ENCODE measurements at regions not wholly inside any gene's neighbourhood (a gene's known extent, or its start where the extent isn't known, plus 50 kb on each side); places are given as distances from the start of the nearest gene placed in this dataset.
"Not testable (repeated sequence)": the region's sequence is repeated elsewhere in the genome, so short reads cannot be mapped to it uniquely, and the experiment has no call there.

DNA sequence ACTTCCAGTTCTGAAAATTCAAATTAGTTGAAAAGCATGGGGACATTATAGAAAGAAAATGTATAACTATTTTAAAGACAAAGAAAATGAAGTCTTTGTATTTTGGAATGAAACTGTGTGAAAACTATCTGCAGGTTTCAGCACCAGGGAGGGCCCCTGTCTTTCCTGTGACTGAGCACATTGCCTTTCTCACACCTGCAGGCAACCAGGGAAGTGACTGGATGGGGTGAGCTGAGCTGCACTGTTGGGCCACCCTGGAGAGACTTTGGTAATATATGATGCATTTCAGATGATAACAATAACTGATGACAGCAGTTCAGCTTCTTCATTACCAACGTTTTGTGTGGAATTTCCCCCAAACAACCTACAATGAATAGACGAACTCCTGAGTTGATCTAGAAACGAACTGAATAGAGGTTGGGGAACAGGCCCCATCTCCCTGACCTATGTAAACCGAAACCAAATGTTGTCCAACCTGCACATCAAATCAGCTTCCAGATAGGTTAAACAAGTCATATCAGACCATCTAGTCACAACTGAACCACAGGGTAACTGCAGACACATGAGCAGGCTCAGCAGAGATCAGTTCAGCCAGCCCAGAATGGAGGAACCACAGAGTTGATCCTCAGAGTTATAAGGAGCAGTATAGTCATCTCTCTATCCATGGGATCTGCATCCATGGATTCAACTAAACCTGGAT, 1402.2 kb downstream of the RPIA start:
- CTCF ChIA-PET; H3K4me3 Mint-ChIP-seq; H3K27ac Mint-ChIP-seq; H3K4me1 ChIP-seq (ENCODE audit: control insufficient read depth in 1 of 2, extremely low read depth in 1 of 2, insufficient read depth in 2 of 2, low read length in 2 of 2); H3K4me3 ChIP-seq (ENCODE audit: control insufficient read depth in 1 of 2, extremely low read depth in 1 of 2, low read length in 1 of 2); POLR2A ChIA-PET; H3K27me3 Mint-ChIP-seq; H3K27ac ChIP-seq (ENCODE audit: low read length); H3K9me3 ChIP-seq; H3K4me1 Mint-ChIP-seq; H3K27me3 ChIP-seq (replicated peaks in 1 of 2; ENCODE audit: control insufficient read depth in 2 of 2, extremely low read depth in 1 of 2, insufficient read depth in 2 of 2, low read length in 1 of 2); H3K36me3 Mint-ChIP-seq; H3K9me3 Mint-ChIP-seq; DNase-seq; ATAC-seq (replicated peaks in 1 of 4); H3K36me3 ChIP-seq (ENCODE audit: control insufficient read depth in 2 of 2, extremely low read depth in 1 of 2, insufficient read depth in 1 of 2, low read length in 1 of 2): not testable (repeated sequence)
- WGBS (ENCODE audit: insufficient coverage): no CpG with 5 or more reads among the region's 4 CpGs

DNA sequence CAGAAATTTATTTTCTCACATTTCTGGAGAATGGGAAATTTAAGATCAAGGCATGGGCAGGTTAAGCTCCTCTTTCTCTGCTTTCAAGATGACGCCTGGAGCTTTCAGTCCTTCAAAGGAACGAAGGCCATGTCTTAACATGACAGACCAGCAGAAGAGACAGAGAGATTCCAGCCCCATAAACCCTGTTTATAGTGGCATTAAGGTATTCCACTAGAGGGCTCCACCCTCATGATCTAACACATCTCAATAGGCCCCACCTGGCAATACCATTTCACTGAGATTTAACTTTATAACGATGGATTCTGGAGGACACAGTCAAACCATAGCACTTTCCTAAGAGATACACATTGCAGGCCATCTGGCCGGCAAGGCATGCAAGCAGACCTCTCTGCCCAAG, 1406.1 kb downstream of the RPIA start:
- H3K27me3 ChIP-seq (replicated peaks in 1 of 2; ENCODE audit: control insufficient read depth in 2 of 2, extremely low read depth in 1 of 2, insufficient read depth in 2 of 2, low read length in 1 of 2); POLR2A ChIA-PET; DNase-seq; H3K9me3 ChIP-seq; H3K4me3 ChIP-seq (ENCODE audit: control insufficient read depth in 1 of 2, extremely low read depth in 1 of 2, low read length in 1 of 2); H3K36me3 ChIP-seq (ENCODE audit: control insufficient read depth in 2 of 2, extremely low read depth in 1 of 2, insufficient read depth in 1 of 2, low read length in 1 of 2); H3K36me3 Mint-ChIP-seq; H3K4me1 ChIP-seq (ENCODE audit: control insufficient read depth in 1 of 2, extremely low read depth in 1 of 2, insufficient read depth in 2 of 2, low read length in 2 of 2); ATAC-seq (replicated peaks in 1 of 4); H3K27me3 Mint-ChIP-seq; H3K27ac Mint-ChIP-seq; H3K4me3 Mint-ChIP-seq; H3K9me3 Mint-ChIP-seq; H3K4me1 Mint-ChIP-seq; CTCF ChIA-PET; H3K27ac ChIP-seq (ENCODE audit: low read length): not testable (repeated sequence)
- no CpG with 5 or more reads among the region's 4 CpGs for WGBS (ENCODE audit: insufficient coverage)

DNA sequence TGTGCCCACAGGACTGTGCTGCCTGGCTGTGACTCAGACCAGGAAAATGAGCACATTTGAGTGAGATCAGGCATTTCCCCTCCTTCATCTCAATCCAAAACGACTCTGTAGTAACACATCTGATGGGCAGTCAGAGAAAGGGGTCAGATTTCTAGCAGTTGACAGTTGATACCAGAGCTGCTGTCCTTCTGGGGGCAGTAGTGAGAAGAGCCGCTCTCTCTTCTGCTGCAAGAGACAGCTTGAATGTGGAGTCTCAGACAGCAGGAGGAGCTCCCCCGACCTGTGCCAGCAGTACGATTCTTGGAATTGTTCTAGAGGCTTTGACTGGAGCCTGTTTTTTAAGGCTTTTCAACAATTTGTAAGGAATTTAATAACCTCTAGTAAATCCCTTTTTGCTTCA, 1413.7 kb downstream of the RPIA start:
- H3K9me3 Mint-ChIP-seq; H3K27me3 ChIP-seq (replicated peaks in 1 of 2; ENCODE audit: control insufficient read depth in 2 of 2, extremely low read depth in 1 of 2, insufficient read depth in 2 of 2, low read length in 1 of 2); H3K36me3 Mint-ChIP-seq; H3K27me3 Mint-ChIP-seq; DNase-seq; ATAC-seq (replicated peaks in 1 of 4); H3K27ac ChIP-seq (ENCODE audit: low read length); H3K4me3 ChIP-seq (ENCODE audit: control insufficient read depth in 1 of 2, extremely low read depth in 1 of 2, low read length in 1 of 2); H3K27ac Mint-ChIP-seq; H3K4me1 ChIP-seq (ENCODE audit: control insufficient read depth in 1 of 2, extremely low read depth in 1 of 2, insufficient read depth in 2 of 2, low read length in 2 of 2); H3K4me3 Mint-ChIP-seq; POLR2A ChIA-PET; H3K4me1 Mint-ChIP-seq; CTCF ChIA-PET; H3K36me3 ChIP-seq (ENCODE audit: control insufficient read depth in 2 of 2, extremely low read depth in 1 of 2, insufficient read depth in 1 of 2, low read length in 1 of 2); H3K9me3 ChIP-seq: not testable (repeated sequence)
- no CpG with 5 or more reads among the region's 4 CpGs for WGBS (ENCODE audit: insufficient coverage)

DNA sequence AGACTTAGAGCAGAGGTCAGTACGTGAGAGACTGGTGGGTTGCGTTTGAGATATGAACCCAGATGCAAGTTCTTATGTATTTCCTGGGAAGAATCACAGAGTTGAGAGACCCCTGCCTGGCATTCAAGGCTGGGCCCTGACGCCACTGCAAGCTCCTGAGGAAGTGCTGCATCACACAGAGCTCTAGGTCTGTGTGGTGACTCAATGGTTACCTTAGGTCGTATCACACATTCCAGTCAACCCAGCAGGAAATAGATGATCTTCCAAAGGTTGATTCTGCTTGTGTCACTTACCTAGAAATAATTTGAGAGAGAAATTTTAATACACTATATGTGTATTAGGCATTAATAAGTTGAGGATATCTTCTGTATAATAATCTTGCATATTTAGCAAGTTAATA, 1431.9 kb downstream of the RPIA start:
- H3K9me3 Mint-ChIP-seq; H3K4me1 Mint-ChIP-seq; CTCF ChIA-PET; H3K27me3 ChIP-seq (replicated peaks in 1 of 2; ENCODE audit: control insufficient read depth in 2 of 2, extremely low read depth in 1 of 2, insufficient read depth in 2 of 2, low read length in 1 of 2); POLR2A ChIA-PET; ATAC-seq (replicated peaks in 1 of 4); H3K27me3 Mint-ChIP-seq; H3K27ac ChIP-seq (ENCODE audit: low read length); H3K9me3 ChIP-seq; H3K4me3 ChIP-seq (ENCODE audit: control insufficient read depth in 1 of 2, extremely low read depth in 1 of 2, low read length in 1 of 2); H3K4me3 Mint-ChIP-seq; H3K36me3 ChIP-seq (ENCODE audit: control insufficient read depth in 2 of 2, extremely low read depth in 1 of 2, insufficient read depth in 1 of 2, low read length in 1 of 2); H3K27ac Mint-ChIP-seq; H3K36me3 Mint-ChIP-seq; DNase-seq; H3K4me1 ChIP-seq (ENCODE audit: control insufficient read depth in 1 of 2, extremely low read depth in 1 of 2, insufficient read depth in 2 of 2, low read length in 2 of 2): not testable (repeated sequence)
- no CpG with 5 or more reads among the region's 4 CpGs for WGBS (ENCODE audit: insufficient coverage)

DNA sequence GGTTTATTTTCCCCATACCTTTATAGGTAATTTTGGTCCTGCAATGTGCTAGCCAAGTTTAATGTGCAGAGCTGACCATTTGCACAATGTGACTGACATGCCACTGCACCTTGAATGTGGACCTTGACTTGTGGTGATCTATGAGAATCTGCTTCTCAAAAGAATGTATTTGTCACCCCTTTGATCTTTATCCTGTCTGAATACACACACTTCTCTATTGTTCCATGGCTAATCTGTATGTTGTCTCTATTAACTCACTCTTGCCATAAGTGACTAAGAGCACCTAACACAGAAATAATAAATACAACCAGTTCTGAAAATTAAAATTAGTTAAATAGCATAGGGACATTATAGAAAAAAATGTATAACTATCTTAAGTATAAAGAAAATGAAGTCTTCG, 1447.6 kb downstream of the RPIA start:
- H3K4me3 Mint-ChIP-seq; H3K27ac Mint-ChIP-seq; H3K9me3 ChIP-seq; H3K9me3 Mint-ChIP-seq; ATAC-seq (replicated peaks in 1 of 4); H3K27ac ChIP-seq (ENCODE audit: low read length); H3K36me3 Mint-ChIP-seq; H3K36me3 ChIP-seq (ENCODE audit: control insufficient read depth in 2 of 2, extremely low read depth in 1 of 2, insufficient read depth in 1 of 2, low read length in 1 of 2); POLR2A ChIA-PET; DNase-seq; H3K27me3 ChIP-seq (replicated peaks in 1 of 2; ENCODE audit: control insufficient read depth in 2 of 2, extremely low read depth in 1 of 2, insufficient read depth in 2 of 2, low read length in 1 of 2); H3K27me3 Mint-ChIP-seq; CTCF ChIA-PET; H3K4me1 ChIP-seq (ENCODE audit: control insufficient read depth in 1 of 2, extremely low read depth in 1 of 2, insufficient read depth in 2 of 2, low read length in 2 of 2); H3K4me3 ChIP-seq (ENCODE audit: control insufficient read depth in 1 of 2, extremely low read depth in 1 of 2, low read length in 1 of 2); H3K4me1 Mint-ChIP-seq: not testable (repeated sequence)
- WGBS (ENCODE audit: insufficient coverage): no CpG with 5 or more reads among the region's 1 CpG

DNA sequence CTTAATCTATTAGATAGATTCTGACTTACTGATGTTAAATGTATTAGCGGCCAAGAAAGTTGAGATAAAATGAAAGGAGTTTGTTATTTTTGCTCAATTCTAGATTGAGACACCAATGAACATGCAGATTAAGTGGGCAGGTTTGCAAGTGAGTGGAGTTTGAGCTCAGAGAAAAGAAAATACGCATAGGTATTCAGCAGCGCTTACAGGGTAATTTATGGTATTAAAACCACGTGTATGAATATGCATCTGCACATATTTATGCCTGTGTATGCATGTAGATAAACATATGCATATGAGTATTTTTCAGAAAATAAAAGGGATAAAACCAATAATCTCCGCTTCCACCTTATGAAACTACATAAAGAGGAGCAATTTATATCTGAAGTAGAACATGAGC, 1450.1 kb downstream of the RPIA start:
- CTCF ChIA-PET; H3K27ac ChIP-seq (ENCODE audit: low read length); H3K9me3 ChIP-seq; H3K4me1 Mint-ChIP-seq; POLR2A ChIA-PET; H3K4me3 ChIP-seq (ENCODE audit: control insufficient read depth in 1 of 2, extremely low read depth in 1 of 2, low read length in 1 of 2); H3K27me3 ChIP-seq (replicated peaks in 1 of 2; ENCODE audit: control insufficient read depth in 2 of 2, extremely low read depth in 1 of 2, insufficient read depth in 2 of 2, low read length in 1 of 2); ATAC-seq (replicated peaks in 1 of 4); H3K36me3 ChIP-seq (ENCODE audit: control insufficient read depth in 2 of 2, extremely low read depth in 1 of 2, insufficient read depth in 1 of 2, low read length in 1 of 2); DNase-seq; H3K36me3 Mint-ChIP-seq; H3K27me3 Mint-ChIP-seq; H3K27ac Mint-ChIP-seq; H3K4me1 ChIP-seq (ENCODE audit: control insufficient read depth in 1 of 2, extremely low read depth in 1 of 2, insufficient read depth in 2 of 2, low read length in 2 of 2); H3K4me3 Mint-ChIP-seq: not testable (repeated sequence)
- WGBS (ENCODE audit: insufficient coverage): 50% methylated on average over 2 of the region's 5 CpGs
- peaks cover 3 to 18% (median 8%) of the 10 kb centered on the region in 3 donors for H3K9me3 Mint-ChIP-seq

DNA sequence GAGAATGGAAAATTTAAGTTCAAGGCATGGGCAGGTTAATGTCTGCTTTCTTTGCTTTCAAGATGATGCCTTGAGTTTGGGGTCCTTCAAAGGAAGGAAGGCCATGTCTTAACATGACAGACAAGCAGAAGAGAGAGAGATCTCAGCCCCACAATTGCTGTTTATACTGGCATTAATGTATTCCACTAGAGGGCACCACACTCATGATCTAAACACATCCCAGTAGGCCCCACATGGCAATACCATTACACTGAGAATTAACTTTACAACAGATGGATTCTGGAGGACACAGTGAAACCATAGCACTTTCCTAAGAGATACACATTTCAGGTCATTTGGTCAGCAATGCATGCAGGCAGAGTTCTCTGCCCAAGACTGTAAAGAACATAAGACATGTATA, 1460.3 kb downstream of the RPIA start:
- H3K4me3 Mint-ChIP-seq; H3K36me3 Mint-ChIP-seq; H3K4me3 ChIP-seq (ENCODE audit: control insufficient read depth in 1 of 2, extremely low read depth in 1 of 2, low read length in 1 of 2); POLR2A ChIA-PET; H3K27ac ChIP-seq (ENCODE audit: low read length); ATAC-seq (replicated peaks in 1 of 4); CTCF ChIA-PET; H3K4me1 ChIP-seq (ENCODE audit: control insufficient read depth in 1 of 2, extremely low read depth in 1 of 2, insufficient read depth in 2 of 2, low read length in 2 of 2); H3K36me3 ChIP-seq (ENCODE audit: control insufficient read depth in 2 of 2, extremely low read depth in 1 of 2, insufficient read depth in 1 of 2, low read length in 1 of 2); H3K9me3 Mint-ChIP-seq; H3K9me3 ChIP-seq; H3K27ac Mint-ChIP-seq; H3K27me3 Mint-ChIP-seq; H3K4me1 Mint-ChIP-seq; DNase-seq; H3K27me3 ChIP-seq (replicated peaks in 1 of 2; ENCODE audit: control insufficient read depth in 2 of 2, extremely low read depth in 1 of 2, insufficient read depth in 2 of 2, low read length in 1 of 2): not testable (repeated sequence)
